ENCODE measurements at regions not wholly inside any gene's neighbourhood (a gene's known extent, or its start where the extent isn't known, plus 50 kb on each side); places are given as distances from the start of the nearest gene placed in this dataset.
"Not testable (repeated sequence)": the region's sequence is repeated elsewhere in the genome, so short reads cannot be mapped to it uniquely, and the experiment has no call there.

- DNase-seq (ENCODE audit: low spot score) = no peak
Observed at GRCh38 chr13:63838366-63839110, 2422.9 kb upstream of the PCDH20 start.

GRCh38 chr13:63837701-63838100 is 2422.1 kb upstream of the PCDH20 start:
- not testable (repeated sequence) for DNase-seq (ENCODE audit: low spot score)

- not testable (repeated sequence) for DNase-seq (ENCODE audit: low spot score)
Observed at GRCh38 chr13:63829609-63830008, 2414.0 kb upstream of the PCDH20 start.

GRCh38 chr13:63821785-63822184 is 2406.1 kb upstream of the PCDH20 start:
- DNase-seq (ENCODE audit: low spot score) = not testable (repeated sequence)

- DNase-seq (ENCODE audit: low spot score) = not testable (repeated sequence)
Observed at GRCh38 chr13:63811428-63812004, 2395.9 kb upstream of the PCDH20 start.

- not testable (repeated sequence) for DNase-seq (ENCODE audit: low spot score)
Observed at GRCh38 chr13:63791134-63791533, 2375.5 kb upstream of the PCDH20 start.

- DNase-seq (ENCODE audit: low spot score) = no peak
Observed at GRCh38 chr13:63774133-63774532, 2358.5 kb upstream of the PCDH20 start.

GRCh38 chr13:63773476-63773875 is 2357.8 kb upstream of the PCDH20 start:
- DNase-seq (ENCODE audit: low spot score) = no peak

GRCh38 chr13:63757683-63758082 is 2342.0 kb upstream of the PCDH20 start:
- not testable (repeated sequence) for DNase-seq (ENCODE audit: low spot score)

- not testable (repeated sequence) for DNase-seq (ENCODE audit: low spot score)
Observed at GRCh38 chr13:63749857-63750256, 2334.2 kb upstream of the PCDH20 start.

- not testable (repeated sequence) for DNase-seq (ENCODE audit: low spot score)
Observed at GRCh38 chr13:63741814-63742101, 2326.1 kb upstream of the PCDH20 start.

- DNase-seq (ENCODE audit: low spot score) = no peak
Observed at GRCh38 chr13:63741029-63741813, 2325.6 kb upstream of the PCDH20 start.

- DNase-seq (ENCODE audit: low spot score) = not testable (repeated sequence)
Observed at GRCh38 chr13:63739112-63739735, 2323.6 kb upstream of the PCDH20 start.

GRCh38 chr13:63737418-63737817 is 2321.8 kb upstream of the PCDH20 start:
- no peak for DNase-seq (ENCODE audit: low spot score)

- DNase-seq (ENCODE audit: low spot score) = no peak
Observed at GRCh38 chr13:63731896-63732295, 2316.2 kb upstream of the PCDH20 start.

GRCh38 chr13:63712159-63712558 is 2296.5 kb upstream of the PCDH20 start:
- DNase-seq (ENCODE audit: low spot score) = not testable (repeated sequence)

GRCh38 chr13:63706751-63707150 is 2291.1 kb upstream of the PCDH20 start:
- no peak for DNase-seq (ENCODE audit: low spot score)

GRCh38 chr13:63704521-63704920 is 2288.9 kb upstream of the PCDH20 start:
- DNase-seq (ENCODE audit: low spot score) = no peak

- no peak for DNase-seq (ENCODE audit: low spot score)
Observed at GRCh38 chr13:63700350-63700749, 2284.7 kb upstream of the PCDH20 start.

- DNase-seq (ENCODE audit: low spot score) = no peak
Observed at GRCh38 chr13:63699948-63700347, 2284.3 kb upstream of the PCDH20 start.

- DNase-seq (ENCODE audit: low spot score) = no peak
Observed at GRCh38 chr13:63696055-63696454, 2280.4 kb upstream of the PCDH20 start.

- DNase-seq (ENCODE audit: low spot score) = no peak
Observed at GRCh38 chr13:63693696-63694095, 2278.0 kb upstream of the PCDH20 start.

- no peak for DNase-seq (ENCODE audit: low spot score)
Observed at GRCh38 chr13:63691474-63691873, 2275.8 kb upstream of the PCDH20 start.

All from activated CD4-positive, alpha-beta T cell treated with anti-CD3 and anti-CD28 coated beads, Interleukin-2, Interleukin-4, amounts not matched to agents 100 ng/mL and 50 ng/mL, durations not matched to agents 16 hours and 8 hours (primary cell).